HG03354 (cell line): ENCODE measurements at regions not wholly inside any gene's neighbourhood (a gene's known extent, or its start where the extent isn't known, plus 50 kb on each side); places are given as distances from the start of the nearest gene placed in this dataset.
"Not testable (repeated sequence)": the region's sequence is repeated elsewhere in the genome, so short reads cannot be mapped to it uniquely, and the experiment has no call there.

Source experiments
- ATAC-seq: cut with Tn5 transposase; IDR thresholded peaks from one replicate; pipeline ENCODE4 v1.9.1; 2021; ENCODE audit warnings: mild to moderate bottlenecking; ENCODE audit not compliant: unreplicated experiment, poor library complexity, severe bottlenecking

DNA sequence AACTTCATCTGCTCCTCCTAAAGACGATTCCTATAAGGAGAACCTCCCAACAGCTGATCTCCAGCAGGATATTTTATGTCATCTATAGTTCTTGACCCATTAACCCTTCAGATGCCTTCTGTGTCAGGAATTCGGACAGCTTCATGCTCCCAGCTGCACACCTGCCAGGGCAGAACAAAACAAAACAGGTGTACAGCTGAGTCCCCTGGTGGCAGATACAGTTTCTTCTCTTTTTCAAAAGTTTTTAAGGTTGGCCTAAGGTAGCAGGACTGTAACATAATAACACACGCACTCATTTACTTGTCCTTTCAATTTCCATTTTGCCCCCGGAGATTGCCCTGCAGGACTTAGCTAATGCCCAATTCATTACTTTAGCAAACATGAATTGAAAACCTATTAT, 218.3 kb downstream of the S1PR1 start:
- no peak for ATAC-seq

DNA sequence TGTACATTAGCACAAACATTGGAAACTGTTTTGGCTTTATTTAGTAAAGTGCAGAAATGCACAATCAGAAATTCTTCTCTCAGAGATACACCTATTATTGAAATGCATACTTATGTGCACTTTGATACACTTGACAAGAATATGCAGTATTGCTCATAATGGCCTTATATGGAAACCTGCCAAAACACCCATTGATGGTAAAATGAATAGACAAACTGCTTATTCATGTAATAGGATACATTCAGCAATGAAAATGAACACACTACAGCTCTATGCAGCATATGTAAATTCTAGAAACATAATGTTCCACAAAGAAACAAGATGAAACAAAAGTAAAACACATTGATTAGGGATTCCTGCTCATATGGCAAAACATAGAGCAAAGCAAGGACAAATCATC, 223.9 kb downstream of the S1PR1 start:
- ATAC-seq, result no peak

DNA sequence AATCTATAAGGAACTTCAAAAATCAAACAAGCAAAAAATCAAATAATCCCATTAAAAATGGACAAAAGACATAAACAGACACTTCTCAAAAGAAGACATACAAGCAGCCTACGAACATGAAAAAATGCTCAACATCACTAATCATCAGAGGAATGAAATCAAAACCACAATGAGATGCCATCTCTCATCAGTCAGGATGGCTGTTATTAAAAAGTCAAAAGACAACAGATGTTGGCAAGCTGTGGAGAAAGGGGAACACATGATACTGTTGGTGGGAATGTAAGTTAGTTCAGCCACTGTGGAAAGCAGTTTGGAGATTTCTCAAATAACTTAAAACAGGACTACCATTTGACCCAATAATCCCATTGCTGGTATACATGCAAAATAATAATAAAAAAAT, 226.4 kb downstream of the S1PR1 start:
- no peak for ATAC-seq

DNA sequence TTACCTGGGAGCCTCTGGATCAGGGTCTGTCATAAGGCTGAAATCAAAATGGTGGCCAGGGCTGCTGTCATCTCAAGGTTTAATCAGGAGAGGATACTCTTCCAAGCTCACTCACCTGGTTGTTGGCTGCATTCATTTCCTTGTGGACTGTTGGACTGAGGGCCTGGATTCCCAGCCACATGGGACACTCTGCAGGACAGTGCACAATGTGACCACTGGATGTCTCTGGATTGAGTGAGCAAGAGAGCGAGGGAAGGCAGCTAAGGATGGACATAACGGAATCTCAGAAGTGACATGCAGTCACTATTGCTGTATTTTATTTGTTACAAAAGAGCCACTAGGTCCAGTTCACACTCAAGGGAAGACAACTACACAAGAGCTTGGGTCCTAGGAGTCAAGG, 229.1 kb downstream of the S1PR1 start:
- no peak for ATAC-seq

DNA sequence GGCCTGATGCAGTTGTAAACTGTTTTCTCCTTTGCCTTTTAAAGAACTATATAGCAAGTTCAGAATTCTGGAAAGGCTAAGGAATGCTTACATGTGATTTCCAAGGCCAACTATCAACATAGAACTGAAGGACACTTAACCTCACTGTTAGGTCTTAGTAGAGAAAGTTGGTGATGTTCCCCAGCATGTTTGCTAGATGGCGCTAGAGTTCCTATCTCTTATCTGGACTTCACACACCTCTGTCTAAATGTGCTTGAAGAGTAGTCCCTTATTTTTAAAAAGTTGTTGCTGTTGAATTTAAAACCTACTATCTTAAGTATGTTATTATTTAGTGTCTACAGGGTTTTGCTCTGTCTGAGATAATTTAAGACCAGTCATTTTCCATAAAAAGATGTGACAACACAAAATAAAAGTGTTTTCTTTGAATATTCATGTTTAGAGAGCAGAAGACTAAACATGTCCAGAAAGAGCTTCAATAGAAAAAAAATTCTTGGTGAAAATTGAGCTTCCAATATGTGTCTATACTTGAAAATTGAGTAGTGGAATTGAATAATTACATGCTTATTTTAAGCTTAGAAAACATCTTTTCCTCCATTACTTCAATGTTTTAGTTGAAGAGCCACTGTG, 237.3 kb downstream of the S1PR1 start:
- ATAC-seq, result peak; percentile 74

DNA sequence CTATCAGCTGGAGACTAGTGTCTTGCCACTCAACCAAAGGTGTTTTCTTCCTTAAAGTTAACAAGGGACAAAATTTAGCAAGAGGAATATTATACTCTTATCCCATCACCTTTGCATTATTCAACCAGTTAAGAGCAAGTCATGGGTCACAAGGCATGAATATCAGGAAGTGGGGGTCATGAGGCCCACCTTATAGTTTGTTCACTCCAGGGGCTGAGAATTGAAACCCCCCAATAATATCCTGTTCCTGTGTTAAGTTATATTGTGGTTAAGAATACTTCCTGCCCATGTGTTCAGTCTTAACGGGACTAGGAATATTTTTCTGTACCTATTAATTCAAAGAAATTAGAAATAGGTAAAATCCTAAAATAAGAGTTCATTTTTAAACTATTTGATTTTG, 239.7 kb downstream of the S1PR1 start:
- no peak for ATAC-seq

DNA sequence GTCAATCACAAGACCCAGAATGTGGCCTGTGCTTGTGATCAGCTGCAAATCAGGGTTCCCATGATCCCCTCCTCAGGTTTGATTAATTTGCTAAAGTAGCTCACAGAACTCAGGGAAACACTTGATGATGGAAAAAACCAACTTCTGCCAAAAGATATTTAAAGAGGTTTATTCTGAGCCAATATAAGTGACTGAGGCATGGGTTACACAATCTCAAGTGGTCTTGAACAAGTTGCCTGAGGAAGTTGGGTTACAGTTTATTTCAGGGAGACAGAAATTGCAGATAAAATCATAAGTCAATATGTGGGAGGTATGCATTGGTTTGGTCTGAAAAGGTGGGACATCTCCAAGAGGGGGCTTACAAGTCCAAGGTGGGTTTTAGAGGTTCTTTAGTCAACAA, 243.1 kb downstream of the S1PR1 start:
- ATAC-seq, result no peak

DNA sequence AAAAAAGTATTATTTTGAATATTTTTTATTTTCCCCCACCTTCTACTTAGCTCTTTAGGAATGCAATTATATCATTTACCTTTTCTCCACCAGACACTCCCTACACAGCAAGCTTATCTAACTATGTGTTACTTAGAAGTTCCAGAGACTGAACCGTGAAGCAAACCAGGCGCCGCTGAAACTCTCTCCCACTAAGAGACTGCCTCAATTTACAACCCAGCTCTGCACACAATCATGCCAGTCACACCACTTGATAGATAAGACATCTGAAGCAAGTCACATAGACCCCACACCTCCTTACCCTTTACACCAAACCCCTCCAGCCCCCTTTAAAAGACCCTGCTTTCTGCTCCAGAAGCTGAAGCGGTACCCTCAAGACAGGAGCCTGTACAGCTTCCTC, 245.5 kb downstream of the S1PR1 start:
- no peak for ATAC-seq

DNA sequence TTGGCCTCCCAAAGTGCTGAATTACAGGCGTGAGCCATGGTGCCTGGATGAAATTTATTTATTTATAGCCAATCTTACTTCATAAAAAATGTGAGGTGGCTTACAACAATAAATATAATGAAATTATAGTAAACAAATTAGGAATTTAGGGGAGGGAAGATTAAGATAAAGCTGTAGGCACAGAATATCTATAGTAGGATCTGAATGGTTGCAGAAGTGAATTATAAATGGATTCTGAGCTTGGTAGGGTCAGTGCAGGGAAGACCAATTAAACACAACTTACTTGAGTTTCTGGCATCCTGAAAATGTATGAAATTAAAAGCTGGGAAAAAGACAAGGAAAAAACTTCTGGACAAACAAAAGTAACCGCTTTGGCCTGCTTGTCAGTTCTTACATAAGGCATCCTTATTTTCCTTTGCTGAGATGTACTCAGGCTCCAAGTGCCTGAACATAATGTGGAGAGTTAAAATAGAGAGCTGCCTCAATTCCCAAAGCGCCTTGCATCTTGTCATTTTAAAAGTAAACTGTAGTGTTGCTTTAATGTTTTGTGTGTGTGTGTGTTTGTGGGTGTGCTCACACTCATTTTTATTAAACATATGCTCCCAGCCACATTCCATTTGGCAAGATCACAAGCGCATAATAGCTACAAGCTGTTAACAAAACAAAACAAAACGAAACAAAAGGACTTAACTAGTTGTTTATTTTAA, 247.3 kb downstream of the S1PR1 start:
- no peak for ATAC-seq

DNA sequence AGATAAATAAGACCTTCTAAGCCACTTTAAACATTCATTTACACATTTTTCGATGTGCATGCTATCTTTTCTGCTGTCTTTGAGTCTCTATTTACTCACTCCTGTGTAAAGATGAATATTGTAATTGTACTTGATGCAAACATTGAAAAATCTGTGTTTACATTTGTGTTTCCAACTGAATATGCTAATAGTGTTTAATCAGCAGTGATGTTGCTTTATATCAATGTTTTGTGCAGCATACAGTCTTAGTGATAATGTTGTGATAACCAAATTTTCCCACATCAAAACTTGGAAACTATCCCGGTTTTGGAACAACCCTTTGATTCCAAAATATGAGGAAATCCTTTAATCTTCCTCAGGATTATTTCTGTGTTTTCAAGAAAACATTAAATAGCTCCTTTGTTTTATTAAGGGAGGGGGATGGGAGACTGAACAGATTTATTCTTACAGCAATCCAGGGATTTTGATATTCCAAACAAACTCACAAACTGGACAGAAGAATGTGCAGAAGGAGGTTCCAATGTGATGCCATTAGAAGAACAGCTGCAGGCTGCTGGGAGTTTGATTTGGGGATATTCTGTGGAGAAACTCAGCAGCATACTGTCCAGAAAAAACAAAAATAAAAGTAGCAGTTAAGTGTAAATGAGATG, 248.0 kb downstream of the S1PR1 start:
- ATAC-seq, result no peak

DNA sequence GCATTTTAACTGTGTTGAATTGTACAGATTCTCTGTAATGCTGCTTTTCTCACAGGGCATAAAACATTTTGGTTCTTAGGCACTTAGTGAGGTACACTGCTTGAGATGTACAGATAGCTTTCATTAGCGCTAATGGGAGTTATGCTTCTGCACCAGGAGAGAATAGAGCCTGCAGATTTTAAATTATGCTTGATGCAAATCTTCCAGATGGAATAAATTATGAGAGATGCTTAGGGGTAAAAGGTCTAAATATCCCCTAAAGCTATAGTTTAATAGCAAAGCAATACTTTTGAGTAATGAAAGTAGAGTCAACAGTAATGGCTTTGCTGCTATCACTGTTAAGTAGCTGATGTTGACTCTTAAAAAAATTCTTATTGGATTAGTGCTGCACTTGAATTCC, 248.9 kb downstream of the S1PR1 start:
- ATAC-seq, result no peak

DNA sequence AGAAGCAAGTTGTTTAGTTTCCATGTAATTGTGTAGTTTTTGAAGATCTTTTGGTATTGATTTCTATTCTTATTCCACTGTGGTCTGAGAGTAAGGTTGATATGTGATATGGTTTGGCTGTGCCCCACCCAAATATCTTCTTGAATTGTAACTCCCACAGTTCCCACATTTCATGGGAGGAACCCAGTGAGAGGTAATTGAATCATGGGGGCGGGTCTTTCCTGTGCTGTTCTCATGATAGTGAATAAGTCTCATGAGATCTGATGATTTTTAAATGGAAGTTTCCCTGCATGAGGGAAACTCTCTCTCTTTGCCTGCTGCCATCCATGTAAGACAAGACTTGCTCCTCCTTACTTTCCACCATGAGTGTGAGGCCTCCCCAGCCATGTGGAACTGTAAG, 255.3 kb downstream of the S1PR1 start:
- ATAC-seq, result not testable (repeated sequence)

DNA sequence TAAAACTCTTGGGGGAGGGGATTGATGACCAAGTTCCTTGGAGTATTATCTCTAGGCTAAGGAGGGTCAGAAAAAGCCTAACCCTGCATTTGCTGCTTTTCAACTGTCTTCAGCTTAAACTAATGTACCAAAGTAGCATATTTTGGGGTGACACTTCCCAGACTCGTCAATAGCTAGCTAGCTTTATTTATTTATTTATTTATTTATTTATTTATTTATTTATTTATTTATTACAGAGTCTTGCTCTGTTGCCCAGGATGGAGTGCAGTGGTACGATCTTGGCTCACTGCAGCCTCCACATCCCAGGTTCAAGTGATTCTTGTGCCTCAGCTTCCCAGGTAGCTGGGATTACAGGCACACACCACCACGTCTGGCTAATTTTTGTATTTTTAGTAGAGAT, 257.1 kb downstream of the S1PR1 start:
- ATAC-seq, result not testable (repeated sequence)

DNA sequence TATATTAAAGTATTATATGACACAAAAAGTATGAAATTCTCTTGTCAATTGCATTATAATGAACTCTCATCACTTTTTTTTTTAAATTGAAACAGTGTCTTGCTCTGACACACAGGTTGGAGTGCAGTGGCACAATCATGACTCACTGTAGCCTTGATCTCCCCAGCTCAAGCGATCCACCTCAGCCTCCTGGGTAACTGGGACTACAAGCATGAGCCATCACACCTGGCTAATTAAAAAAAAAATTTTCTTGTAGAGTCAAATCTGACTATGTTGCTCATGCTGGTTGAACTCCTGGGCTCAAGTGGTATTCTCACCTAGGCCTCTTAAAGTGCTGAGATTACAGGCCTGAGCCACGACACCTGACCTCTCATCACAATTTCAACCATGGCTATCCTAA, 259.3 kb downstream of the S1PR1 start:
- no peak for ATAC-seq

DNA sequence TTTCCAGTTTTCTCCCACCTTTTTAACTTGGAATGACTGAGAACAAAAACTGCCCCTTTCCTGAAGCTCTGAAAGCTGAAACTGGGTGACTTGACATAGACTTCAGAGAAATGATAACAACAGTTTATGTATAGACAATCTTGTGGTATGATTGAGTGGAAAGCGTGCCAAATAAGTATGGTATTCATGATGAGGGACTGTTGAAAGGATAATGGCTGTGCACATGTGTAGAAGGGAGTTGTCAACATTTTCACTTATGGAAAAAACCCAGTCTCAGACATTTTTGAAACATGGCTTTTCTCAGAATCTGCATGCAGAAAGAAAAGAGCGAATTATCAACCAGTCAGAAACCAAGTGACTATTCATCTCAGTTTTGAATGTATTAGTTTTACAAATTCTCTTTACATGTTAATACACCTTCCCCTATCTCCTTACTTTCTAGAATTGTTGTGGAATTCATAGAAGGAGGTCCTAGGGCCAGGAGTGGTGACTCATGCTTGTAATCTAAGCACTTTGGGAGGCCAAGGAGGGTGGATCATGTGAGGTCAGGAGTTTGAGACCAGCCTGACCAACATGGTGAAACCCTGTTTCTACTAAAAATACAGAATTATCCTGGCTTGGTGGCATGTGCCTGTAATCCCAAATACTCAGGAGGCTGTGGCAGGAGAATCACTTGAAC, 261.2 kb downstream of the S1PR1 start:
- ATAC-seq, result no peak

DNA sequence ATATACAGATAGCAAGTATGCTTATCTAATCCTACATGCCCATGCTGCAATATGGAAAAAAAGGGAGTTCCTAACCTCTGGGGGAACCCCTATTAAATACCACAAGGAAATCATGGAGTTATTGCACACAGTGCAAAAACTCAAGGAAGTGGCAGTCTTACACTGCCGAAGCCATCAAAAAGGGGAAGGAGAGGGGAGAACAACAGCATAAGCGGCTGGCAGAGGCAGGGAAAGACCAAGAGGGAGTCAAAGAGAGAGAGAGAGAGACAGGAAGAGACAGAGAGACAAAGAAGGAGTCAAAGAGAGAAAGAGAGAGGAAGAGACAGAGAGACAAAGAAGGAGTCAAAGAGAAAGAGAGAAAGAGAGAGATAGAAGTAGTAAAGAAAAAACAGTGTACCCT, 267.3 kb downstream of the S1PR1 start:
- ATAC-seq, result not testable (repeated sequence)

DNA sequence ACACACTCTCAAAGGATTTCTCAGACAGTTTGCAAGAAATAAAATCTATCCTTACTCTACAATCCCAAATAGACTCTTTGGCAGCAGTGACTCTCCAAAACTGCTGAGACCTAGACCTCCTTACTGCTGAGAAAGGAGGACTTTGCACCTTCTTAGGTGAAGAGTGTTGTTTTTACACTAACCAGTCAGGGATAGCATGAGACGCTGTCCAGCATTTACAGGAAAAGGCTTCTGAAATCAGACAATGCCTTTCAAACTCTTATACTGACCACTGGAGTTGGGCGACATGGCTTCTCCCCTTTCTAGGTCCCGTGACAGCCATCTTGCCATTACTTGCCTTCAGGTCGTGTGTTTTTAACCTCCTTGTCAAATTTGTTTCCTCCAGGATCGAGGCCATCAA, 268.4 kb downstream of the S1PR1 start:
- ATAC-seq, result not testable (repeated sequence)

DNA sequence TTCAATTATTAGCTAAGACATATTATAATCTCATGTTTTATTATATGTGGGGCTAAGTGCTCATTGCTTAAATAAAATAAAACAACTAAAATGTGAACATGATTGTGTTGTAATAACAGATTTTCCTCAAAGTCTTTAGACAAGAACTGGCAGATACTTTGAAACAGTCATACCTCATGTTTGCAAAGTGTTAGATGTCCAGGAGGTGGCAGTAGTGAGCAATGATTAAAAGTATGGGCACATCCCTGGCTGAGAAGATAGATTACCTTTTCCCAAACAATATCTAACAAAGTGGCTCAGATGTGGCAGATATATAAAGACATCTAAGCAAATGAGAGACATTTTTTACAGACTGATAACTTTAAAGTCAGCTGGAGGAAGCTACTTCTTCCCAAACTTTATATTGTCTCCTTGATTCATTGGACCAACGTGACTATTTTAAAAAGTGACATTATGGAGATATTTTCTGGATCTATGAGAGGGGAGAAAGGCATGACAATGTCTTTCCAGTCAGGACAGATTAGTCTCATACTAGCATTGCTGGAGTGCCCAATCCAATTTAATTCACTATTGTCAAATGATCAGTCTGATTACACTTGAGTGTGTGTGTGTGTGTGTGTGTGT, 269.8 kb downstream of the S1PR1 start:
- peak; percentile 93 for ATAC-seq

DNA sequence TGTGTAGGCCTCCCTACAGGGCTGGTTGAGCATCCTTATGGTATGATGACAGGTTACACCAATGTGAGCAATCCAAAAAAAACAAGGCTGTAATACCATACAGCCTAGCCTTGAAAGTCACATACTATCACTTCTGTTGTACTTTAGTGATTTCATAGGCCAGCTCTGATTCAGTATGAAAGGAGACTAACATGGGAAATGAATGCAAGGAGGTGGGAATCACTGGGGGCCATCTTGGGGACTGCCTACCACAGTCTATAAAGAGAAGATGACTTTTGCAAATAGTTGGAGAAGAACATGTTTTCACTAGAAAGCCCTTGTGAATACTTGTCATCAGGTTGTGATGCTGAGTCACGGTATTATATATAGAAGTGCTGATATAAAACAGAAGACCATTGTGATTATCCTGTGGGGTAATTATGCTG, 270.7 kb downstream of the S1PR1 start:
- ATAC-seq, result no peak

DNA sequence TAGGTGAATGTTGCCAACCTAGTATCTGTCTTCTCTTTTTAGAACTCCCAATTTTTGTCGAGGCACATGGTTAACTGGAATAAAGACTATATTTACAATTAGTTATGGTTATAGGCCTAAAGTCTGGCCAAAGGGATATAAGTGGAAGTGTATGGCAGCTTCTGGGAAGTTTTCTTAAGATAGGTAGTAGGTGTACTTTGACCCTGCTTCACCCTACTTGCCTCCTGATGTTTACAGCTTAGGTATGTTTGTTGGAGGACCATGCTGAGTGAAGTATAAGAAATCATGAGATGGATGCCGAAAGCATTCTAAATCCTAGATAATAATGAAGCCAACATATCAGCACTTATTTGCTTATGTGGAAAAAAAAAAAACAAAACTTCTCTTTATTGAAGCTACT, 272.1 kb downstream of the S1PR1 start:
- ATAC-seq, result no peak
